ENCODE measurements at regions not wholly inside any gene's neighbourhood (a gene's known extent, or its start where the extent isn't known, plus 50 kb on each side); places are given as distances from the start of the nearest gene placed in this dataset.

DNA sequence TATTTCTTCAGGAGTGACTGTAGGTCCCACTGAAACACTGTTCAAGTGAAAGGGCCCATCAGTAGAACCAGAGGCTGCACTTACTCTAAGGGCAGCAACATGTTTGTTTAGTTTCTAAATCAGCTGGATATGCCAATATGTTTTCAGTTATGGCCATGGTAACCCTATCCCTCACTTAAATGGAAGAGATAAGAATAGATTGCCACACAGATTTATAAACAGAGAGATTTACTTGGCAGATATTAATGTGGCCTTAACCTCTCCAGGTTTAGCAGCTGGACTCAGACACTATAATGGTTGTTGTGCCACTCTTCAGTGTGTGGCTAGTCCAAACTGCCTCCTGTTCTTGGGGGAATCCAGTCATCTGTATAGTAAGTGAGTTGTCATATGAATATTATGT, 354.1 kb downstream of the TEX13C start:
- Histone ChIP-seq H3K27me3 (ENCODE audit: control insufficient read depth in 2 of 2, insufficient read depth in 2 of 2, low read length in 2 of 2) (no peaks in the 10 kb centered on the region), H3K4me1 (replicated peaks in 1 of 2; ENCODE audit: control insufficient read depth in 2 of 2, insufficient read depth in 2 of 2, low read length in 2 of 2) (no peaks in the 10 kb centered on the region), H2AFZ (ENCODE audit: low read depth, low read length) (no peak overlapping the region), H3K36me3 (ENCODE audit: control insufficient read depth, insufficient read depth, low read length) (no peaks in the 10 kb centered on the region), H3K9me1 (ENCODE audit: control insufficient read depth, insufficient read depth, low read length) (no peaks in the 10 kb centered on the region), H3K27ac (ENCODE audit: extremely low read depth, low read depth, low read length) (no peak overlapping the region), H3K9ac (ENCODE audit: insufficient read depth in 1 of 2, low read depth in 2 of 2, low read length in 2 of 2) (no peak overlapping the region), H3K4me2 (ENCODE audit: insufficient read depth, low read length) (no peak overlapping the region), H4K20me1 (replicated peaks; ENCODE audit: control insufficient read depth, insufficient read depth, low read length) (no peaks in the 10 kb centered on the region), H3K9me3 (replicated peaks; ENCODE audit: control insufficient read depth, insufficient read depth, low read depth, low read length) (no peaks in the 10 kb centered on the region), H3K4me3 (no peak overlapping the region), H3K79me2 (ENCODE audit: control insufficient read depth, insufficient read depth, low read length) (no peaks in the 10 kb centered on the region)
- no TSS peak for BruUV-seq (replicated peaks)
- no peak for TF ChIP-seq ZNF184 (CRISPR knock-in tag; IDR thresholded peaks at IDR 0.05)
- no peak for TF ChIP-seq SOX6 (IDR thresholded peaks at IDR 0.05)
- no peak for TF ChIP-seq NR3C1 (CRISPR knock-in tag; IDR thresholded peaks at IDR 0.05)
- TF ChIP-seq GABPA (tag; conservative IDR thresholded peaks at IDR 0.05; ENCODE audit: low read depth): no peak
- no peak for TF ChIP-seq CAMTA2 (CRISPR knock-in tag; conservative IDR thresholded peaks at IDR 0.05)
- TF ChIP-seq SMARCE1 (IDR thresholded peaks at IDR 0.05): no peak
- no peak for TF ChIP-seq ZNF232 (CRISPR knock-in tag; IDR thresholded peaks at IDR 0.05)
- intact Hi-C loops (cut with micrococcal nuclease): no loop called here
- in situ Hi-C loops (cut with MboI): no loop called here
- no peak for FAIRE-seq
- ChIA-PET CTCF (ENCODE audit: low intra/inter-chr PET ratio) (no interaction called here), POLR2A (no interaction called here)
- DNase-seq (ENCODE audit: extremely low read depth in 1 of 4, low spot score in 3 of 4): no peak
- no peak for ATAC-seq

DNA sequence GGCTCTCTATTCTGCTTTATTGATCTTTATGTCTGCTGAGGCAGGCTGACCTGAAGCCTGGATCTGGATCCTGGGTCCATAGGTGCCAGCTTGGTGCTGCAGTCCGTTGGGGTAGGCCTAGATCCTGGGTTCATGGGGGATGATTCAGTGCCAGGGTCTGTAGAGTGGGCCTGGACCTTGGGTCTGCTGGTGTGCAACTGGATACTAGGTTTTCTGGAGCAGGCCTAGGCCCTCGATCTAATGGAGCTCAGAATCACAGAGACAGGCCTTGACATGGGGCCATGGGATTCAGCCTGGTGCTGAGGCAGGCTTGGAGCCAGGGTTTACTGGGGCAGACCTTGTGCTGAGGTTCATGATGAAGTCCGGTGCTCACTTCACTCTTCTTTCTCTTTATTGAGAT, 358.6 kb downstream of the TEX13C start:
- H3K4me2 ChIP-seq (ENCODE audit: insufficient read depth, low read length): no peak overlapping the region
- no peak overlapping the region for H3K4me3 ChIP-seq
- ATAC-seq (no peak), FAIRE-seq (no peak), DNase-seq (ENCODE audit: extremely low read depth in 1 of 4, low spot score in 3 of 4) (no peak)
- H3K9me3 ChIP-seq (replicated peaks; ENCODE audit: control insufficient read depth, insufficient read depth, low read depth, low read length): no peaks in the 10 kb centered on the region
- H3K4me1 ChIP-seq (replicated peaks in 1 of 2; ENCODE audit: control insufficient read depth in 2 of 2, insufficient read depth in 2 of 2, low read length in 2 of 2): no peaks in the 10 kb centered on the region
- no peak overlapping the region for H3K27ac ChIP-seq (ENCODE audit: extremely low read depth, low read depth, low read length)
- H3K36me3 ChIP-seq (ENCODE audit: control insufficient read depth, insufficient read depth, low read length): no peaks in the 10 kb centered on the region
- in situ Hi-C loops (cut with MboI) (no loop called here), intact Hi-C loops (cut with micrococcal nuclease) (no loop called here)
- H4K20me1 ChIP-seq (replicated peaks; ENCODE audit: control insufficient read depth, insufficient read depth, low read length): no peaks in the 10 kb centered on the region
- no TSS peak for BruUV-seq (replicated peaks)
- H3K9ac ChIP-seq (ENCODE audit: insufficient read depth in 1 of 2, low read depth in 2 of 2, low read length in 2 of 2): no peak overlapping the region
- WGBS (ENCODE audit: insufficient coverage, low coverage, missing lambda C conversion rate): 11% methylated on average over 3 of the region's 3 CpGs
- H3K79me2 ChIP-seq (ENCODE audit: control insufficient read depth, insufficient read depth, low read length): no peaks in the 10 kb centered on the region
- POLR2A ChIA-PET: no interaction called here
- H3K9me1 ChIP-seq (ENCODE audit: control insufficient read depth, insufficient read depth, low read length): no peaks in the 10 kb centered on the region
- H2AFZ ChIP-seq (ENCODE audit: low read depth, low read length): no peak overlapping the region
- no peaks in the 10 kb centered on the region for H3K27me3 ChIP-seq (ENCODE audit: control insufficient read depth in 2 of 2, insufficient read depth in 2 of 2, low read length in 2 of 2)
- CTCF ChIA-PET (ENCODE audit: low intra/inter-chr PET ratio): no interaction called here
- TF ChIP-seq HIVEP1 (CRISPR knock-in tag; IDR thresholded peaks at IDR 0.05) (no peak), MTA3 (IDR thresholded peaks at IDR 0.05; ENCODE audit: borderline replicate concordance) (no peak), CC2D1A (IDR thresholded peaks at IDR 0.05) (no peak), ZNF124 (CRISPR knock-in tag; IDR thresholded peaks at IDR 0.05) (no peak), ZNF695 (CRISPR knock-in tag; IDR thresholded peaks at IDR 0.05) (no peak), OTX1 (CRISPR knock-in tag; IDR thresholded peaks at IDR 0.05) (no peak)
- TF ChIP-seq, protein P1, sequence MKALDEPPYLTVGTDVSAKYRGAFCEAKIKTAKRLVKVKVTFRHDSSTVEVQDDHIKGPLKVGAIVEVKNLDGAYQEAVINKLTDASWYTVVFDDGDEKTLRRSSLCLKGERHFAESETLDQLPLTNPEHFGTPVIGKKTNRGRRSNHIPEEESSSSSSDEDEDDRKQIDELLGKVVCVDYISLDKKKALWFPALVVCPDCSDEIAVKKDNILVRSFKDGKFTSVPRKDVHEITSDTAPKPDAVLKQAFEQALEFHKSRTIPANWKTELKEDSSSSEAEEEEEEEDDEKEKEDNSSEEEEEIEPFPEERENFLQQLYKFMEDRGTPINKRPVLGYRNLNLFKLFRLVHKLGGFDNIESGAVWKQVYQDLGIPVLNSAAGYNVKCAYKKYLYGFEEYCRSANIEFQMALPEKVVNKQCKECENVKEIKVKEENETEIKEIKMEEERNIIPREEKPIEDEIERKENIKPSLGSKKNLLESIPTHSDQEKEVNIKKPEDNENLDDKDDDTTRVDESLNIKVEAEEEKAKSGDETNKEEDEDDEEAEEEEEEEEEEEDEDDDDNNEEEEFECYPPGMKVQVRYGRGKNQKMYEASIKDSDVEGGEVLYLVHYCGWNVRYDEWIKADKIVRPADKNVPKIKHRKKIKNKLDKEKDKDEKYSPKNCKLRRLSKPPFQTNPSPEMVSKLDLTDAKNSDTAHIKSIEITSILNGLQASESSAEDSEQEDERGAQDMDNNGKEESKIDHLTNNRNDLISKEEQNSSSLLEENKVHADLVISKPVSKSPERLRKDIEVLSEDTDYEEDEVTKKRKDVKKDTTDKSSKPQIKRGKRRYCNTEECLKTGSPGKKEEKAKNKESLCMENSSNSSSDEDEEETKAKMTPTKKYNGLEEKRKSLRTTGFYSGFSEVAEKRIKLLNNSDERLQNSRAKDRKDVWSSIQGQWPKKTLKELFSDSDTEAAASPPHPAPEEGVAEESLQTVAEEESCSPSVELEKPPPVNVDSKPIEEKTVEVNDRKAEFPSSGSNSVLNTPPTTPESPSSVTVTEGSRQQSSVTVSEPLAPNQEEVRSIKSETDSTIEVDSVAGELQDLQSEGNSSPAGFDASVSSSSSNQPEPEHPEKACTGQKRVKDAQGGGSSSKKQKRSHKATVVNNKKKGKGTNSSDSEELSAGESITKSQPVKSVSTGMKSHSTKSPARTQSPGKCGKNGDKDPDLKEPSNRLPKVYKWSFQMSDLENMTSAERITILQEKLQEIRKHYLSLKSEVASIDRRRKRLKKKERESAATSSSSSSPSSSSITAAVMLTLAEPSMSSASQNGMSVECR (CRISPR knock-in tag; IDR thresholded peaks at IDR 0.05): no peak
- TF ChIP-seq, protein P2, sequence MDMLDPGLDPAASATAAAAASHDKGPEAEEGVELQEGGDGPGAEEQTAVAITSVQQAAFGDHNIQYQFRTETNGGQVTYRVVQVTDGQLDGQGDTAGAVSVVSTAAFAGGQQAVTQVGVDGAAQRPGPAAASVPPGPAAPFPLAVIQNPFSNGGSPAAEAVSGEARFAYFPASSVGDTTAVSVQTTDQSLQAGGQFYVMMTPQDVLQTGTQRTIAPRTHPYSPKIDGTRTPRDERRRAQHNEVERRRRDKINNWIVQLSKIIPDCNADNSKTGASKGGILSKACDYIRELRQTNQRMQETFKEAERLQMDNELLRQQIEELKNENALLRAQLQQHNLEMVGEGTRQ (CRISPR knock-in tag; IDR thresholded peaks at IDR 0.05): no peak
